GM12878 (cell line): ENCODE measurements at regions not wholly inside any gene's neighbourhood (a gene's known extent, or its start where the extent isn't known, plus 50 kb on each side); places are given as distances from the start of the nearest gene placed in this dataset.

Experiments used
- ATAC-seq: fragments of 200-7000 bp; cut with Tn5 transposase; 3 replicates; pipeline ENCODE4 v1.9.1; 2020; ENCODE audit warnings: mild to moderate bottlenecking, moderate library complexity
- BruUV-seq: library from RNA; stranded (reverse); fragments of 400-500 nt; replicated peaks from 2 replicates; lab custom pipeline; 2021; lab: Mats Ljungman, UMichigan
- CTCF ChIA-PET: fragments of 300-600 bp; sonication (Branson Sonifier 250); formaldehyde crosslinking; extraction: SDS; loops from one replicate; lab custom pipeline; 2021; ENCODE audit warnings: inconsistent platforms; lab: Yijun Ruan, JAX
- POLR2A ChIA-PET: fragments of 350-600 bp; formaldehyde crosslinking; extraction: SDS; loops from one replicate; lab custom pipeline; 2021; ENCODE audit warnings: inconsistent platforms; lab: Charles Lee
- RAD21 ChIA-PET: fragments of 300-600 bp; sonication (Branson Sonifier 250); formaldehyde crosslinking; loops from one replicate; lab custom pipeline; 2023; ENCODE audit warnings: antibody characterized with exemption; ENCODE audit not compliant: unreplicated experiment; lab: Charles Lee
- SMC1A ChIA-PET: fragments of 300-600 bp; sonication (Branson Sonifier 250); formaldehyde crosslinking; loops from one replicate; lab custom pipeline; 2023; ENCODE audit not compliant: unreplicated experiment, uncharacterized antibody; lab: Charles Lee
- DNase-seq: peaks from one replicate; pipeline ENCODE4 v3.0.0-alpha.2; 2011; ENCODE audit warnings: low read depth, low spot score
- FAIRE-seq: peaks from 3 replicates; lab custom pipeline; 2011; peaks lifted over from hg19 to GRCh38; lab: Jason Lieb, UNC
- H2AFZ ChIP-seq: 2 replicates; pipeline ENCODE4 v1.6.0; 2011; ENCODE audit warnings: low read depth, low read length, control low read depth; ENCODE audit not compliant: control insufficient read depth
- H3K27ac ChIP-seq: 2 replicates; pipeline ENCODE4 v1.5.1; 2011; ENCODE audit warnings: control low read depth; ENCODE audit not compliant: control insufficient read depth, insufficient read depth
- H3K27me3 ChIP-seq, 2 experiments: replicated peaks in 1 of 2; 2 replicates each; pipeline versions ENCODE4 v1.6.0 to v1.6.1; 2011; ENCODE audit warnings: low read length in 1 of 2; ENCODE audit not compliant: control insufficient read depth in 2 of 2, insufficient read depth in 2 of 2
- H3K36me3 ChIP-seq, 2 experiments: 2 replicates each; pipeline ENCODE4 v1.5.1; 2011; ENCODE audit warnings: low read length in 1 of 2; ENCODE audit not compliant: control insufficient read depth in 2 of 2, insufficient read depth in 2 of 2
- H3K4me1 ChIP-seq: 2 replicates; pipeline ENCODE4 v1.6.1; 2011; ENCODE audit warnings: mild to moderate bottlenecking, low read length, moderate library complexity, mixed read lengths; ENCODE audit not compliant: control insufficient read depth, insufficient read depth
- H3K4me2 ChIP-seq: 2 replicates; pipeline ENCODE4 v1.6.0; 2011; ENCODE audit warnings: control low read depth; ENCODE audit not compliant: control insufficient read depth, insufficient read depth
- H3K4me3 ChIP-seq: fragments of 200-600 bp; sonication (generic); 2 replicates; pipeline ENCODE4 v1.5.1; 2016
- H3K79me2 ChIP-seq: 2 replicates; pipeline ENCODE4 v1.6.0; 2011; ENCODE audit warnings: low read length; ENCODE audit not compliant: control insufficient read depth, insufficient read depth
- H3K9ac ChIP-seq: 2 replicates; pipeline ENCODE4 v1.8.0; 2011; ENCODE audit warnings: low read length, control low read depth, mixed read lengths; ENCODE audit not compliant: control insufficient read depth, insufficient read depth
- H3K9me3 ChIP-seq: replicated peaks from 3 replicates; pipeline ENCODE4 v1.5.1; 2011; ENCODE audit warnings: mild to moderate bottlenecking, low read length; ENCODE audit not compliant: control insufficient read depth, insufficient read depth
- H4K20me1 ChIP-seq: 2 replicates; pipeline ENCODE4 v1.6.0; 2011; ENCODE audit not compliant: control insufficient read depth, insufficient read depth
- ASH2L ChIP-seq: fragments of 300-600, 200-600 bp; sonication (generic); IDR thresholded peaks from 2 replicates; pipeline ENCODE4 v1.6.1; 2017; ENCODE audit warnings: low read depth, mild to moderate bottlenecking, borderline replicate concordance
- STAT3 ChIP-seq: IDR thresholded peaks from 2 replicates; pipeline ENCODE4 v1.6.1; 2011; ENCODE audit warnings: low read depth, low read length, improper control_type of control experiment
- USF2 ChIP-seq: IDR thresholded peaks from 2 replicates; pipeline ENCODE4 v1.6.1; 2011; ENCODE audit warnings: low read depth, low read length, improper control_type of control experiment, borderline replicate concordance
- in situ Hi-C: fragments of 300-500 bp; cut with MboI; formaldehyde crosslinking; loops from 9 replicates; pipeline ENCODE4 v1.14.3; 2018; ENCODE audit warnings: mixed read lengths
- intact Hi-C: fragments of 100-400 bp; cut with micrococcal nuclease; formaldehyde crosslinking; loops from one replicate; pipeline ENCODE4 v1.14.2; 2022; ENCODE audit not compliant: unreplicated experiment
- TF ChIP-seq, protein P1 (sequence below): fragments of 450-650 bp; formaldehyde crosslinking; IDR thresholded peaks from 2 replicates; pipeline ENCODE4 v1.4.0; 2020; ENCODE audit warnings: mild to moderate bottlenecking, moderate library complexity

- ATAC-seq, result no peak
- in situ Hi-C loops, result no loop called here
- no peak overlapping the region for H3K4me2 ChIP-seq
- TF ChIP-seq, protein P1, sequence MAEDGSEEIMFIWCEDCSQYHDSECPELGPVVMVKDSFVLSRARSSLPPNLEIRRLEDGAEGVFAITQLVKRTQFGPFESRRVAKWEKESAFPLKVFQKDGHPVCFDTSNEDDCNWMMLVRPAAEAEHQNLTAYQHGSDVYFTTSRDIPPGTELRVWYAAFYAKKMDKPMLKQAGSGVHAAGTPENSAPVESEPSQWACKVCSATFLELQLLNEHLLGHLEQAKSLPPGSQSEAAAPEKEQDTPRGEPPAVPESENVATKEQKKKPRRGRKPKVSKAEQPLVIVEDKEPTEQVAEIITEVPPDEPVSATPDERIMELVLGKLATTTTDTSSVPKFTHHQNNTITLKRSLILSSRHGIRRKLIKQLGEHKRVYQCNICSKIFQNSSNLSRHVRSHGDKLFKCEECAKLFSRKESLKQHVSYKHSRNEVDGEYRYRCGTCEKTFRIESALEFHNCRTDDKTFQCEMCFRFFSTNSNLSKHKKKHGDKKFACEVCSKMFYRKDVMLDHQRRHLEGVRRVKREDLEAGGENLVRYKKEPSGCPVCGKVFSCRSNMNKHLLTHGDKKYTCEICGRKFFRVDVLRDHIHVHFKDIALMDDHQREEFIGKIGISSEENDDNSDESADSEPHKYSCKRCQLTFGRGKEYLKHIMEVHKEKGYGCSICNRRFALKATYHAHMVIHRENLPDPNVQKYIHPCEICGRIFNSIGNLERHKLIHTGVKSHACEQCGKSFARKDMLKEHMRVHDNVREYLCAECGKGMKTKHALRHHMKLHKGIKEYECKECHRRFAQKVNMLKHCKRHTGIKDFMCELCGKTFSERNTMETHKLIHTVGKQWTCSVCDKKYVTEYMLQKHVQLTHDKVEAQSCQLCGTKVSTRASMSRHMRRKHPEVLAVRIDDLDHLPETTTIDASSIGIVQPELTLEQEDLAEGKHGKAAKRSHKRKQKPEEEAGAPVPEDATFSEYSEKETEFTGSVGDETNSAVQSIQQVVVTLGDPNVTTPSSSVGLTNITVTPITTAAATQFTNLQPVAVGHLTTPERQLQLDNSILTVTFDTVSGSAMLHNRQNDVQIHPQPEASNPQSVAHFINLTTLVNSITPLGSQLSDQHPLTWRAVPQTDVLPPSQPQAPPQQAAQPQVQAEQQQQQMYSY (CRISPR knock-in tag), result no peak
- TF ChIP-seq STAT3 (no peak), ASH2L (no peak), USF2 (no peak)
- TF ChIP-seq, all 136 proteins: peak for 0
- no peaks in the 10 kb centered on the region for H3K9me3 ChIP-seq
- ChIA-PET POLR2A (no interaction called here), CTCF (interaction anchor here (0.6 kb wide), 1 partner anchor 1425 kb away, joined by 3 read pairs; no protein-coding TSS in a partner anchor), SMC1A (interaction anchor here (0.8 to 2.9 kb wide), 3 partner anchors 12 to 92 kb away, joined by 3 to 10 read pairs (median 3); no protein-coding TSS in a partner anchor), RAD21 (no interaction called here)
- intact Hi-C loops, result no loop called here
- H2AFZ ChIP-seq, result no peak overlapping the region
- no peak overlapping the region for H3K27ac ChIP-seq
- BruUV-seq, result no TSS peak
- H4K20me1 ChIP-seq, result no peaks in the 10 kb centered on the region
- no peak for FAIRE-seq
- no peaks in the 10 kb centered on the region for H3K27me3 ChIP-seq
- H3K4me3 ChIP-seq, result no peak overlapping the region
- no peaks in the 10 kb centered on the region for H3K79me2 ChIP-seq
- no peaks in the 10 kb centered on the region for H3K4me1 ChIP-seq
- no peak for DNase-seq
- H3K36me3 ChIP-seq, result no peaks in the 10 kb centered on the region
- H3K9ac ChIP-seq, result no peak overlapping the region
Measured at GRCh38 chr11:26073646-26074045, 258.3 kb upstream of the ANO3 start.
